AG20443 (cell line): ENCODE measurements at regions not wholly inside any gene's neighbourhood (a gene's known extent, or its start where the extent isn't known, plus 50 kb on each side); places are given as distances from the start of the nearest gene placed in this dataset.
A peak's percentile ranks its signal among the peaks of the same experiment; 100 is the strongest.

Source experiments
- DNase-seq: peaks from one replicate; pipeline ENCODE4 v3.0.0; 2012; ENCODE audit warnings: low spot score, mixed read lengths

DNA sequence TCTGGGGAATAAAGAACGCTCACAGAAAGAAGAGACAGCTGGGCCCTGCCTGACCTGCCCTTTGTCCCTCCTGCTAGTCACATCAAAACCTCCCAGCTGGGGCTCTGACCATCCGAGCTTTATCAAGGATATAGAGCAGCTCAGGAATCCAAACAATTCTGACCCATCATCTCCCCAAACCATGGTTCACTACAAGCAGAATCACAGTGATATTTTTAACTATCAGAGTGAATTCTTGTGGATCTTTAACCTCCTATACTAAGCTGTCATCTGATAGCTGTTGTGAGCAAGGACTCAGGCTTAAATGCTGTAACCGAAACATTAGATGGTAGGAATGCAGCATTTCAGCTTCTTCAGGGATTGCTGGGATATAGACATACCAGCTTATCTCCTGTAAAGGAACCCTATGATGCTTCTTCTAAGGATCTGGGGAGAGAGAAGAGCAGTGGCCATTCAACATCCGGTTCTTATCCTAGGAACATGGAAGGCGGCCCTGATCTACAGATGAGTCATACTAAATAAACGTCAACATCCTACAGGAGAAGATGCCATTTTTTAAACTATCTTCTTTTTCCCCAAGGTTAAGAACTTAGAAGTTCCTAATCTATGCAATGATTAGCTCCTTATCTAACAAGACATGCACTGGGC, 84.7 kb upstream of the AKIP1 start:
- DNase-seq, result peak; percentile 32

GRCh38 chr11:8826901-8827560, 84.0 kb upstream of the AKIP1 start:
- no peak for DNase-seq

- no peak for DNase-seq
These were observed 82.9 kb upstream of the AKIP1 start for GRCh38 chr11:8828046-8828445.

DNA sequence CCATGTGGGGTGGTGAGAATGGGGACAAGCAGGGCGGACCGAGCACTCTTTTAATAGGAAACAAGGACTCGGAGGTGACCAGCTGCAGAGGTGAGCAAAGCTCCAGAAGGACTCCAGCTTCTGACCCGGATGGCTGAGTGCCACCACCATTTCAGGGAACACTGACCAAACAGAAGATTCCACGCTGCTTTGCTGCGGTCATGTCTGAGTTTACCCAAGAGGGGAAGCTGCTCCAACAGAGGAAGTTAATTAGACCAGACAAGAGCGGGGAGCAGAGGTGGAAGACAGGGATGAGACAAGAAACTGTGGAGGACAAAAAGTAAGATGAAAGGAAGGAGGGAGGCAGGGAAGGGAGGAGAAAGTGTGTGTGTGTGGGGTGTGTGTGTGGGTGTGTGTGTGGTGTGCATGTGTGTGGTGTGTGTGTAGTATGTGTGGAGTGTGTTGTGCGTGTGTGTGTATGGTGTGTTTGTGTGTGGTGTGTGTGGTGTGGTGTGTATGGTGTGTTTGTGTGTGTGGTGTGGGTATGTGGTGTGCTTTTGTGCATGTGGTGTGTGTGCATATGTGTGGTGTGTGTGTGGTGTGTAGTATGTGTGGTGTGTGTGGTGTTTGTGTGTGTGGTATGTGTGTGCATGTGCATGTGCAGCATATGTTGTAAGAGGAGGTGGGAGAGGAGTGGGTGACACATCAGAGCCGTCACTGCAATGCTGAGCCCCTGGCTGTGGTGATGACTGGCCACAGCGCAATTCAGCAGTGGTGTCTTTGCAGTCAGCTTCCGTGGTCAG, 82.2 kb upstream of the AKIP1 start:
- no peak for DNase-seq

- no peak for DNase-seq
These were observed 81.4 kb upstream of the AKIP1 start for GRCh38 chr11:8829556-8829955.

DNA sequence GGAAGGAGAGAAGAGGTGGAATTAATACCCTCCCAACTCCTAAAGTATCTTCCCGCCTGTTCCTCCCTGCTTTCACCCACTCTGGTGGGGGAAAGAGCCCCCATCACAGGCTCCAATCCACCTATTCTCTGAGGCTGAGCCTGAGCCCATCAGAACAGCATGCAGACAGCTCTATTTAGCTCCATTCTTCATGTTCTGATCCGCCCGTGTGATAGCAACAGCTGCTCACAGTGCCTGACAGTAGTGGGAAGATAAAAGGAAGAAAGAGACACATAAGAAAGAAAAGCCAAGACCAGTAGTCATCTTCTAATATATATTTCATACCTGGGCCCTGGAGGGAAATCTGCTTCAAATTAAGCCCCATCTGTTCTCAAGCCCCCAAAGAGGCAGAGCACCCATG, 80.3 kb upstream of the AKIP1 start:
- no peak for DNase-seq

DNA sequence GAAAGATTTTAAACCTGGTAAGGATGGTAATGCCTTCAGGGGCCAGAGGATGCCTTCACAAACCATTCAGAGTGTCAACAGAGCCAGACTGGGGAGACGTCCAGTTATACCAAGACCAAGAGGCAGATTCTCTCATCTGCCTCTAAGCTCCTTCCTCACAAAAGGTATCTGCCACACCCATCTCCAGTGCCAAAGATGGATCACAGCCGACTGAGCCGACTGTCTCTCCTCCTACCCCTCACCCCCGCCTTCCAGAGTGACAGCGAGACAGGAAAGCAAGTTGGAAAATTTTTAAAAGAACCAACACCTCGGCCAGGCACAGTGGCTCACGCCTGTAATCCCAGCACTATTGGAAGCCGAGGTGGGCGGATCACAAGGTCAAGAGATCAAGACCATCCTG, 79.1 kb upstream of the AKIP1 start:
- no peak for DNase-seq

DNA sequence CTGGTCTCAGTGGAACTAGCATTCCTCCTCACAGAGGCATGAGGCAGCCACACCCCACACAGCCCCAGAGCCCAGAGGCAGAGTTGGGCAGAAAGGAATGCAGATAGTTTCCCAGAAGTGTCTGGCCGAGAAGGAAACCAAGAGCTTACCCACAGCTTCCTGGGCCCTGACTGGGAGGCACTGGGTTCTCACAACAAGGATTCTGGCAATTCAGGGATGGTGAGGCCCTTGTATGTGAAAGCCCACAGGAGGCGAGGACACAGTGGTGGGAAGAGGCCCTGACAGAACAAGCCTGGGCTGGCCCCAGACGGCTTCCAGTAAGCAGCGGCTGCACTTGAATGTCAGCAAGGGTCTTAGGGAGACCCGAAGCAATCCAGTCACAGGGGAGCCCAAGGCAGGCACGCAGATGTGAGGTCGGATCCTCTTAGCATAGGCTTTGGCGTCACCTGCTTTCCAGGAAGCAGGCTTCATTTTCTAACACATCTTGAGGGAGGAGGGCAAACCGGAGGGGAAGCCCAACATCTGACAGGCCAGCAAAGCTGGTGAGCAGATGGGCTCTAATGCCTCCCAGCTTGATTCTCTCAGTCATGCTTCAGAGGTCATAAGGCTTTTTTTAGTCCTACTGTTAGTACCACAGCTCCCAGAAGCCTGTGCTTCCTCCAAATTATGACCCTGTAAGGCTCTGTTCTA, 78.3 kb upstream of the AKIP1 start:
- DNase-seq, result peak; percentile 88

GRCh38 chr11:8833568-8834315, 77.2 kb upstream of the AKIP1 start:
- no peak for DNase-seq

DNA sequence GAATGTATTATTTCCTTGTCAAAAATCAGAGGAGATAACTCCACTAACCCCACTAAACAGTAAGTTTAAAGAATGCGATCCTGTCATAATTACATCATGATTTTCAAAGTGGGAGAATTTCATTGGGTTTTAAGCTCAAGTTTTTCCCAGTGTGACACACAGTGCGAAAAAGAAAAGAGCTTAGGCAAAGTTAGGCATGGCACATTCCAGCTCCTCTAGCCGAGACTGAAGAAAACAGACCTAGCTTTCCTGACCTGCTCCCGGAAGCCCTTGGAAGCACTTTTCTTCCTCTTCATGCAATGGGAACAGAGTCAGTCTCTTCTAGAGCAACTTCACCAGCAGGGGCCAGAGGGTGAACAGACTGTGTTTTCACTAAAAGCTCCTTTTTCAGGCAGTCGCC, 76.6 kb upstream of the AKIP1 start:
- DNase-seq, result no peak

GRCh38 chr11:8838248-8838647, 72.7 kb upstream of the AKIP1 start:
- peak; percentile 76 for DNase-seq

DNA sequence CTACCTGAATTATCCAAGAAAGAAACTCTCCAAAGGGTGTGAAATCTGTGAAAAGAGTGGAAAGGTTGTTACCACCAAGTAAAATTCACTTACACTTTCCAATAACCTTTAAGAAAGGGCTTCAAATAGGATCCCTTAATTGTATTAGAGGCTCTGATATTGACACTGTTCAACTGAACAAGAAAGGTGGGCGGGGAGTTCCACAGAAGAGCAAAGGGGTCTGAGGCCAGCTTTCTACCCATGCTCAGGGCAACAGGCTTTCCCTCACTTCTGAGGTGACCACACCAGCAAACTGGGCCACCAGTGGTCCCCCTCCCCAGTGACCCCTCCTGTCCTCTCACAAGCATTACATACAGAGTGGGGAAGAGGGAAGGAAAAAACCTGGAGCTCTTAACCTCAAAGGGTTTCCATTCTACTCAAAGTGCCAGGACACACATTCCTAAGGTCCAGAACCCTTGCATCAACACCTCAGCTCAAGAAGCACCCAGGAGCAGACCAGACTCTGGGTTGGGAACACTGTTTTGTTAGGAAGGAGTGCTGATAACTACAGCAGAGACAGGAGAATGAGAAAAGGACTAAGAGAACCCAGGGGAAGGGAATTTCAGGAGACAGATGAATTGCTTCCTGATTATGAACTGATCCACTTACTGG, 71.6 kb upstream of the AKIP1 start:
- no peak for DNase-seq

GRCh38 chr11:8839957-8840945, 70.7 kb upstream of the AKIP1 start:
- no peak for DNase-seq

- no peak for DNase-seq
These were observed 69.1 kb upstream of the AKIP1 start for GRCh38 chr11:8841899-8842298.

- no peak for DNase-seq
These were observed 52.2 kb upstream of the AKIP1 start for GRCh38 chr11:8858808-8859207.
